ENCODE measurements at regions not wholly inside any gene's neighbourhood (a gene's known extent, or its start where the extent isn't known, plus 50 kb on each side); places are given as distances from the start of the nearest gene placed in this dataset.

GRCh38 chr13:81458170-81458569 is 1117.2 kb upstream of the SPRY2 start:
- Mint-ChIP-seq H3K27me3 (no peaks in the 10 kb centered on the region), H3K4me3 (no peak overlapping the region), H3K27ac (no peak overlapping the region), H3K36me3 (ENCODE audit: low read depth) (no peaks in the 10 kb centered on the region), H3K4me1 (ENCODE audit: low read depth) (no peaks in the 10 kb centered on the region), H3K9me3 (peaks cover 9% of the 10 kb centered on the region)
- intact Hi-C loops (cut with micrococcal nuclease): no loop called here

DNA sequence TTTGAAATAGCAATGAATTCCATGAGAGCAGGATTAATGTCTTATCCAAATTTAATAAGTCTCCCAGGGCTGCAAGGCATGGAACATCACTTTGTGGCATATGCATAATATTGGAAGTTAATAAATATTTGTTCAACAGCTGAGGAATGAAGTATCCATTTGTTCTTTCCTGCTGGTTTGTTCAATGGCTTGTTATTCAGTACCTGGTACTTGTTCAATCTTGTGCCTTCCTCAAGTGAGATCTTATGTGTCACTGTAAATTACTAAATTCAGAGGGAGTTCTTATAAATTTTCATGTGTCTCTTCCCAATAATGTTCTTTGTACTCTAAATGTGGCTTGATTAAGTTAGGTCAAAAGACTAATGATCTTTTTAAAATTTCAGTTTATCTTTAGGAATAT is 1105.5 kb upstream of the SPRY2 start:
- Mint-ChIP-seq H3K9me3 (peaks cover 33% of the 10 kb centered on the region), H3K27ac (no peak overlapping the region), H3K36me3 (ENCODE audit: low read depth) (no peaks in the 10 kb centered on the region), H3K4me1 (ENCODE audit: low read depth) (no peaks in the 10 kb centered on the region), H3K4me3 (no peak overlapping the region), H3K27me3 (no peaks in the 10 kb centered on the region)
- intact Hi-C loops (cut with micrococcal nuclease): no loop called here

GRCh38 chr13:81442904-81443303 is 1102.0 kb upstream of the SPRY2 start:
- Mint-ChIP-seq H3K36me3 (ENCODE audit: low read depth) (no peaks in the 10 kb centered on the region), H3K4me1 (ENCODE audit: low read depth) (no peaks in the 10 kb centered on the region), H3K27me3 (no peaks in the 10 kb centered on the region), H3K9me3 (peaks cover 17% of the 10 kb centered on the region), H3K4me3 (no peak overlapping the region), H3K27ac (no peak overlapping the region)
- intact Hi-C loops (cut with micrococcal nuclease): no loop called here

DNA sequence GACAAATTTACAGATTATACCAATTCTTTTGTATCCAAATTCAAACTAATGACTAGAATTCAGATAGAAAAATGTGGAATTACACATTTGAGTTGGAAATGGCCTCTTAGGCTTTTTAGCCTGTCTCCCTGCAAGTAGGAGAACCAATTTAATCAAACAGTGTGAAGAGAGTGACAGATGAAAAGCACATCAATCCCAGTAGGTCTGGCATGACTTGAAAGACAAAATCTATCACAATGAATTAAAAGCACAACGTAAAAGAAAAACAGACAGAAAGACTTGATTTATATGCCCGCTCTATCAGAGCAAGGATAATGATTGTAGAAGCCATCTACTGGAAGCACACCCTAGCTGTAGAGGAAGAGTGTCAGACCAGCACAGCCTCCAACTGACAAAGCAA is 1084.4 kb upstream of the SPRY2 start:
- peaks cover 45% of the 10 kb centered on the region for H3K9me3 Mint-ChIP-seq
- intact Hi-C loops (cut with micrococcal nuclease): no loop called here
- no peak overlapping the region for H3K4me3 Mint-ChIP-seq
- H3K4me1 Mint-ChIP-seq (ENCODE audit: low read depth): no peaks in the 10 kb centered on the region
- H3K36me3 Mint-ChIP-seq (ENCODE audit: low read depth): no peaks in the 10 kb centered on the region
- no peaks in the 10 kb centered on the region for H3K27me3 Mint-ChIP-seq
- no peak overlapping the region for H3K27ac Mint-ChIP-seq

DNA sequence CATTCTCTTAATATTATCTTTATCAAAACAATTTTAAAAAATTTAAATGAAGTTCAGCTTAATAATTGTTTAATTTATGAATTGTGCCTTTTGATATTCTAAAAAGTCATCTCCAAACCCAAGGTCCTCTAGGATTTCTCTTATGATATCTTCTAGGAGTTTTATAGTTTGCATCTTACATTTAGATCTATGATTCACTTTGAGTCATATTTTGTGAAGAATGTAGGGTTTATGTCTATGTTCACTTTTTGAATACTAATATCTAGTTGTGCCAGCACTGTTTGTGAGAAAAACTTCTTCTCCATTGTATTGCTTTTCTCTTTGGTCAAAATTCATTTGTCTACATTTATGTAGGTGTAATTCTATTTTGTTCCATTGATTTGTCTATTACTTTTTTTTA is 1068.4 kb upstream of the SPRY2 start:
- Mint-ChIP-seq H3K4me1 (ENCODE audit: low read depth) (no peaks in the 10 kb centered on the region), H3K36me3 (ENCODE audit: low read depth) (no peaks in the 10 kb centered on the region), H3K27ac (no peak overlapping the region), H3K4me3 (no peak overlapping the region), H3K9me3 (peaks cover 23% of the 10 kb centered on the region), H3K27me3 (no peaks in the 10 kb centered on the region)
- intact Hi-C loops (cut with micrococcal nuclease): no loop called here

DNA sequence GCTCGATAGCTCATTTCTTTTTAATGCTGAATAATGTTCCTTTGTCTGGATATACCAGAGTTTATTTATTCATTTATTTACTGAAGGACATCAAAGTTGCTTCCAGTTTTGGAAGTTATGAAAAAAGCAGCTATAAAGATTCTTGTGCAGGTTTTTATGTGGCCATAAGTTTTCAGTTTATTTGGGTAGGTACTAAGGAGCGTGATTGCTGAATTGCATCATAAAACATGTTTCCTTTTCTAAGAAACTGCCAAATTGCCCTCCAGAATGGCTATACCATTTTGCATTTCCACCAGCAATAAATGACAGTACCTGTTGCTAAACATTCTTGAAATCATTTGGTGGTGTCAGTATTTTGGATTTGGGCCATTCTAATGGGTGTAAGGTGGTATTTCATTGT is 1067.7 kb upstream of the SPRY2 start:
- Mint-ChIP-seq H3K27me3 (no peaks in the 10 kb centered on the region), H3K9me3 (peaks cover 23% of the 10 kb centered on the region), H3K4me3 (no peak overlapping the region), H3K36me3 (ENCODE audit: low read depth) (no peaks in the 10 kb centered on the region), H3K27ac (no peak overlapping the region), H3K4me1 (ENCODE audit: low read depth) (no peaks in the 10 kb centered on the region)
- intact Hi-C loops (cut with micrococcal nuclease): no loop called here

DNA sequence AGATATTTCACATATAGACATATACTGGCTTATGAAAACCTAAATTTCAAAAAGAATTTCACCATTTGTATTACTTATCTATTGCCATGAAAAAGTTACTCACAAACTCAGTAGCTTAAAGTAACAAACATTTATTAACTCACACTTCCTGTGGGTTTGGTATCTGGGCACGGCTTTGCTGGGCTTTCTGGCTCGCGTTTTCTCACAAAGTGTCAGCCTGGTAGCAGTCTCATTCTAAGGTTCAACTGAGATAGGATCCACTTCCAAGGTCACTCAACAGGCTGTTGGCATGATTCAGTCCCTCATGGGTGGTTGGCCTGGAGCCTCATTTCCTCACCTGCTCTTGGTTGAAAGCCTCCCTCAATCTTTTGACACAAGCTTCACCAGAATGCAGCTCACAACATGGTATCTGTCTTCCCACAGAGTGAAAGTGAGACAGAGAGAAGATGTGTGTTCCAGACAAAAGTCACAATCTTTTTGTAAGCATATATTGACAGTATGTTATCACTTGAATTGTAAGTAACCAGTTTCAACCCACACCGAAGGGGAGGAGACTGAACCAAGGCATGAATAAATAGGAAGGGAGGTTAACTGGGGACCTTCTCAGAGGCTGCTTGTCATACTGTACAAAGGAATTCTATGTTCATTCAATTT is 1065.8 kb upstream of the SPRY2 start:
- intact Hi-C loops (cut with micrococcal nuclease): no loop called here

DNA sequence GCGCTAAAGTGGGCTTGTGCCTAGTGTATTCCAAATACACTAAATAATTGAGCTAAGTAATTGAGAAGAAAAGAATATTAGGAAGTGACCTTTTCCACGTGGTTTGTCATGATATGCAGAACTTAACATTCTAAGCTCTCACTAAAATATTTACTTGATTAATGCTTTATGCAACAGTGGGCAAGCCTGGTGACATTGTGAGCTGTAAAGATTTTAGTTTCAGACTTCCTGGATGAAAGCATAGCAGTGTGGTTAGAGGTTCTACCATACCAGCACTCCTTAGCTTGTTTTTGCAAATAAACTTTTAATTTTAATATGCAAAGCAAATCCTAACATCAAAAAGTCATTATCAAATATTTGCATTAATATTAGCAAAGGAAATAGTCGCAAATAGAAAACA is 1065.1 kb upstream of the SPRY2 start:
- Mint-ChIP-seq H3K36me3 (ENCODE audit: low read depth) (no peaks in the 10 kb centered on the region), H3K9me3 (peaks cover 14% of the 10 kb centered on the region), H3K27me3 (no peaks in the 10 kb centered on the region), H3K27ac (no peak overlapping the region), H3K4me3 (no peak overlapping the region), H3K4me1 (ENCODE audit: low read depth) (no peaks in the 10 kb centered on the region)
- intact Hi-C loops (cut with micrococcal nuclease): no loop called here

More for the DNA sequence above, 1065.8 kb upstream of the SPRY2 start:
- Mint-ChIP-seq H3K27ac (no peak overlapping the region), H3K4me3 (no peak overlapping the region), H3K4me1 (ENCODE audit: low read depth) (no peaks in the 10 kb centered on the region), H3K36me3 (ENCODE audit: low read depth) (no peaks in the 10 kb centered on the region), H3K9me3 (peaks cover 22% of the 10 kb centered on the region), H3K27me3 (no peaks in the 10 kb centered on the region)

- Mint-ChIP-seq H3K27ac (no peak overlapping the region), H3K36me3 (ENCODE audit: low read depth) (no peaks in the 10 kb centered on the region), H3K9me3 (peaks cover 31% of the 10 kb centered on the region), H3K4me1 (ENCODE audit: low read depth) (no peaks in the 10 kb centered on the region), H3K4me3 (no peak overlapping the region), H3K27me3 (no peaks in the 10 kb centered on the region)
- intact Hi-C loops (cut with micrococcal nuclease): no loop called here
Observed at GRCh38 chr13:81396192-81396591, 1055.3 kb upstream of the SPRY2 start.

- H3K4me3 Mint-ChIP-seq: no peak overlapping the region
Observed at GRCh38 chr13:81395368-81395767, 1054.4 kb upstream of the SPRY2 start.

DNA sequence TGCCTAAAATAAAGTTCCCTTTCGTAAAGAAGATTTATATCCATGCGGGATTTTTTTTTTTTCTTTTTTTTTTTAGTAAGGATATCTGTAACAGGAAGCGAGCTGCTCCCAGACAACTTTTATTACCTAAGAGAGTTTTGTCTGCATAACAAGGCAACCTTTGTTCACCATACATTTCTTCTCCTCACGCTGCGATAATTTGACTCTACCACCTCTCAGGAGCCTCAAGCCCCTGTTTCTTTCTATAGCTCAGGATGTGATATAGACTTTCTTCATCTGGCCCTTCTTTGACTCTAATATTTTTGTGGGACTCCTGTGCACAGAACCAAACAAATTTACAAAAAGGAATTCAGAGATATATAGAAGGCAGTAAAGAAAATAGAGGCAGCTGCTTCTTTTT is 1053.7 kb upstream of the SPRY2 start:
- Mint-ChIP-seq H3K27ac (no peak overlapping the region), H3K27me3 (no peaks in the 10 kb centered on the region), H3K36me3 (ENCODE audit: low read depth) (no peaks in the 10 kb centered on the region), H3K4me3 (no peak overlapping the region), H3K9me3 (peaks cover 39% of the 10 kb centered on the region), H3K4me1 (ENCODE audit: low read depth) (no peaks in the 10 kb centered on the region)
- intact Hi-C loops (cut with micrococcal nuclease): no loop called here

More at GRCh38 chr13:81395368-81395767, 1054.4 kb upstream of the SPRY2 start:
- Mint-ChIP-seq H3K27me3 (no peaks in the 10 kb centered on the region), H3K9me3 (peaks cover 32% of the 10 kb centered on the region), H3K27ac (no peak overlapping the region), H3K4me1 (ENCODE audit: low read depth) (no peaks in the 10 kb centered on the region), H3K36me3 (ENCODE audit: low read depth) (no peaks in the 10 kb centered on the region)
- intact Hi-C loops (cut with micrococcal nuclease): no loop called here

GRCh38 chr13:81393721-81394120 is 1052.8 kb upstream of the SPRY2 start:
- Mint-ChIP-seq H3K36me3 (ENCODE audit: low read depth) (no peaks in the 10 kb centered on the region), H3K27ac (no peak overlapping the region), H3K9me3 (peaks cover 48% of the 10 kb centered on the region), H3K27me3 (no peaks in the 10 kb centered on the region), H3K4me1 (ENCODE audit: low read depth) (no peaks in the 10 kb centered on the region), H3K4me3 (no peak overlapping the region)
- intact Hi-C loops (cut with micrococcal nuclease): no loop called here

GRCh38 chr13:81393110-81393509 is 1052.2 kb upstream of the SPRY2 start:
- no peak overlapping the region for H3K27ac Mint-ChIP-seq
- no peaks in the 10 kb centered on the region for H3K36me3 Mint-ChIP-seq (ENCODE audit: low read depth)
- no peaks in the 10 kb centered on the region for H3K27me3 Mint-ChIP-seq
- intact Hi-C loops (cut with micrococcal nuclease): no loop called here
- H3K9me3 Mint-ChIP-seq: peaks cover 54% of the 10 kb centered on the region
- H3K4me3 Mint-ChIP-seq: no peak overlapping the region
- H3K4me1 Mint-ChIP-seq (ENCODE audit: low read depth): no peaks in the 10 kb centered on the region

- Mint-ChIP-seq H3K27ac (no peak overlapping the region), H3K4me3 (no peak overlapping the region), H3K36me3 (ENCODE audit: low read depth) (no peaks in the 10 kb centered on the region), H3K9me3 (peaks cover 45% of the 10 kb centered on the region), H3K4me1 (ENCODE audit: low read depth) (no peaks in the 10 kb centered on the region), H3K27me3 (no peaks in the 10 kb centered on the region)
- intact Hi-C loops (cut with micrococcal nuclease): no loop called here
Observed at GRCh38 chr13:81388400-81388799, 1047.5 kb upstream of the SPRY2 start.

- H3K4me1 Mint-ChIP-seq (ENCODE audit: low read depth): no peaks in the 10 kb centered on the region
- H3K27ac Mint-ChIP-seq: no peak overlapping the region
- H3K9me3 Mint-ChIP-seq: peaks cover 38% of the 10 kb centered on the region
- intact Hi-C loops (cut with micrococcal nuclease): no loop called here
- H3K27me3 Mint-ChIP-seq: no peaks in the 10 kb centered on the region
- no peaks in the 10 kb centered on the region for H3K36me3 Mint-ChIP-seq (ENCODE audit: low read depth)
- H3K4me3 Mint-ChIP-seq: no peak overlapping the region
Observed at GRCh38 chr13:81383444-81383843, 1042.5 kb upstream of the SPRY2 start.

Measured in dendritic cell treated with granulocyte-macrophage colony-stimulating factor and Interleukin-4, amounts not matched to agents 40 ng/mL and 50 ng/mL, for 4 days (primary cell).